ENCODE measurements at regions not wholly inside any gene's neighbourhood (a gene's known extent, or its start where the extent isn't known, plus 50 kb on each side); places are given as distances from the start of the nearest gene placed in this dataset.

GRCh38 chr2:75959724-75960471 lies 249.2 kb upstream of the GCFC2 start:
- intact Hi-C loops (cut with DNase I, micrococcal nuclease), result loop anchor here in 1 of 2 experiments (10.0 kb wide), 1 partner anchor 355 kb away; no protein-coding TSS in a partner anchor
- Mint-ChIP-seq H3K27ac (no peak overlapping the region), H3K4me1 (no peaks in the 10 kb centered on the region), H3K27me3 (no peaks in the 10 kb centered on the region), H3K36me3 (ENCODE audit: low read depth) (no peaks in the 10 kb centered on the region), H3K9me3 (ENCODE audit: low read depth) (no peaks in the 10 kb centered on the region), H3K4me3 (no peak overlapping the region)
- ChIA-PET CTCF (no interaction called here), POLR2A (no interaction called here)
- DNase-seq (no peak), ATAC-seq (no peak)

DNA sequence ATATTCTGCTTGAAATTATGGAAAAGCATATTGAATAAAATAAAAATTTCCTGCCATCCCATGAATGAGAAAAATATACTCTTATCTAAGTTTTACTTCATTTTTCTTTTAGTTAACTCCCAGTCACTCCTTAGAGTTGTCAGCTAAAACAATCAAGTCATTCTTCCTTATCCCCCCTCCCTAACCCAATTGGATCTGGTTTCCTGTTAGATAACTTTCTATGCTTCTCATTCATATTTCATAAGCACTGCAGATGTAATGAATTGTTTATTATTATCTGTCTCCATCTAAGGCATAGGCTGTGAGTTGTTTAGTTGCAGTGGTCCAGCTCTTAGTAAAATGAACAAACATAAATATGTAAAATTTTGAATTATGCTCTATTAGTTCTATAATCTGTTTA lies 244.0 kb upstream of the GCFC2 start:
- no peak for ATAC-seq
- no peaks in the 10 kb centered on the region for H3K9me3 Mint-ChIP-seq (ENCODE audit: low read depth)
- ChIA-PET POLR2A (no interaction called here), CTCF (no interaction called here)
- no peaks in the 10 kb centered on the region for H3K27me3 Mint-ChIP-seq
- DNase-seq, result no peak
- H3K4me3 Mint-ChIP-seq, result no peak overlapping the region
- H3K4me1 Mint-ChIP-seq, result no peaks in the 10 kb centered on the region
- no peaks in the 10 kb centered on the region for H3K36me3 Mint-ChIP-seq (ENCODE audit: low read depth)
- H3K27ac Mint-ChIP-seq, result no peak overlapping the region
- intact Hi-C loops (cut with DNase I, micrococcal nuclease), result no loop called here

DNA sequence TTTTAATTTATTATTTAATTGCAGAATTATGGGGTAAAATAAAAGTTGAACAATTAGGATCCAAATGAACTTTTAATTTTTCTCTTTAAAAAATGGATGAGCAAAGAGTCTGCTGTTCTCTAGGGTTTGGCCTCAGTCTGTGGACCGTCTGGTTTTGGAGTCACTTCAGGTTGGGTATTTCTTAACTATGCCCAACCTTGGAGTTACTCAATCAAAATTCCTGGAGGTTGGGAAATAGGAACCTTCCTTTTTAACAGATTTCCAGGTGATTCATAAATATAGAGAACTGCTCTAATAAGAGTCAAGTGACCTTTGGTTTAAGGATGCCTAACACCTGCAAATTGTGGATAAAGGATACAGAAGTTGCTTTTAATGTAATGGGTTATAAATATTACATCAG lies 241.5 kb upstream of the GCFC2 start:
- POLR2A ChIA-PET, result no interaction called here
- no peak for ATAC-seq
- intact Hi-C loops (cut with DNase I, micrococcal nuclease), result no loop called here

DNA sequence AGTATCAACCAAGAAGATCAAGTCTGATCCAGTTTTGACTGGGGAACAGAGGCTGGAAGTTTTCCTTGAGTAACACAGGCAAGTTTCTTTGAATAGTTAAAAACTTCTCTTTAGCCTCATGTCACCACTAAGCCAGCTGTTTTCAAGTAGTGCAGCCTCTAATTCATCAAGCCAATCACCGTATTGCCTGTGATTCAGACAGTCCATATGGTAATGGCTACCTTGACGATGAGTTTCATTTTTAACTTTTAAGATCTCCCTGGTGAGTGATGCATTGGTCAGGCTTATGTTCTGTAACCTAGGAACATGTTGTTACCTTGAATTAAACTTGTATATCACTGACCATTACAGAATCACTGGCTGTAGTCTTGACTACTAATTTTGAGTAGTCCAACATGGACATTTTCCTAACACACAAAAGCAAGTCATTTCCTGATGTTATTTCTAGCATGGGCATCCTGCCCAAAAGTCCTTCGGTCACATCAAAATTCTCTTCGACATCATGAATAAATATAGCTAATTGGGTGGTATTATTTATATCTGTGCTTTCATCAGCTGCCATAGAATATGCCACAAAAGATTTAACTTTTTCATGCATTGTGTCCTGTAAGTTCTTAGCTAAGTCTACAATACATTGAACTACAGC lies 238.8 kb upstream of the GCFC2 start:
- POLR2A ChIA-PET, result no interaction called here
- H3K27ac Mint-ChIP-seq, result no peak overlapping the region

More for the DNA sequence above, 241.5 kb upstream of the GCFC2 start:
- no peak for DNase-seq
- Mint-ChIP-seq H3K27me3 (no peaks in the 10 kb centered on the region), H3K4me1 (no peaks in the 10 kb centered on the region), H3K27ac (no peak overlapping the region), H3K36me3 (ENCODE audit: low read depth) (no peaks in the 10 kb centered on the region), H3K4me3 (no peak overlapping the region), H3K9me3 (ENCODE audit: low read depth) (no peaks in the 10 kb centered on the region)
- CTCF ChIA-PET, result no interaction called here

DNA sequence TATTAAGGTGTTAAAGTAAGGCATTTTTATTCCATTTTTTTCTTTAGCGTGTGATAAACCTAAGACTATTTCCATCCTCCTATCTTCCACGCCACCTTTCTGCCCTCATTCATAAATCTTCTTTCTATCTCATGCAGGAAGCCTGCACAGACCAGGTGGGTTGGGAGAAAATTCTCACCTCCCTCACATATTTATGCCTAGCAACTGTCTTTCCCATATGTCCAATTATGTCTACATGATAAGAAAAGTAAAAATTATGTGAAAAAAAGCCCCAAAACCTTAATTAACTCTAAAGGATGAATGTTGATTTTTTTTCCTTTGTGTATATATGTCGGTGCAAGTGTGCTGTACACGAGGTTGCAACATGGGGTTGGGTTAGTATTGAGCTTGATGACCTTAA lies 225.6 kb upstream of the GCFC2 start:
- POLR2A ChIA-PET, result no interaction called here

More for the DNA sequence above, 238.8 kb upstream of the GCFC2 start:
- no peaks in the 10 kb centered on the region for H3K9me3 Mint-ChIP-seq (ENCODE audit: low read depth)
- H3K4me1 Mint-ChIP-seq, result no peaks in the 10 kb centered on the region
- H3K36me3 Mint-ChIP-seq (ENCODE audit: low read depth), result no peaks in the 10 kb centered on the region
- ATAC-seq, result no peak
- no peaks in the 10 kb centered on the region for H3K27me3 Mint-ChIP-seq
- intact Hi-C loops (cut with DNase I, micrococcal nuclease), result no loop called here
- H3K4me3 Mint-ChIP-seq, result no peak overlapping the region
- CTCF ChIA-PET, result no interaction called here
- no peak for DNase-seq

DNA sequence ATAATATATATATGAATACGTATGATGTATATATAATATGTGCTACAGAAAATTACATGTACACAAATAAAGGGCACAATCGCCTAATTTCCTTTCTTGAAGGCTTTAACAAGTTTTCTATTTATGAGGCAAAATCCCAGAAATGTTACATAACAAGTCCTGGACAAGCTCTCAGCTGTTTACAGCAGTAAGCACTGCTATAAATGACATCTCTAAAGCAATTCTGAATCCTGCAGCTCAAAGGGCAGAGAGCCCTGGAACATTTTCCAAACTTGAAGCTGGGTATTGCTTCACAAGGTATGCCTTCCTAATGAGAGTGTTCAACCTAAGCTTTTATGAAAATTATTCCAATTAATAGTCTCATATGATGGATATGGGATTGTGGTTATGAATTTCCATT lies 222.3 kb upstream of the GCFC2 start:
- H3K4me3 Mint-ChIP-seq, result no peak overlapping the region
- no peak for ATAC-seq
- CTCF ChIA-PET, result no interaction called here
- H3K27ac Mint-ChIP-seq, result no peak overlapping the region
- POLR2A ChIA-PET, result no interaction called here
- intact Hi-C loops (cut with DNase I, micrococcal nuclease), result no loop called here
- H3K9me3 Mint-ChIP-seq (ENCODE audit: low read depth), result peaks cover 3% of the 10 kb centered on the region
- no peaks in the 10 kb centered on the region for H3K4me1 Mint-ChIP-seq
- H3K36me3 Mint-ChIP-seq (ENCODE audit: low read depth), result no peaks in the 10 kb centered on the region
- H3K27me3 Mint-ChIP-seq, result no peaks in the 10 kb centered on the region
- DNase-seq, result no peak

More for the DNA sequence above, 225.6 kb upstream of the GCFC2 start:
- no peak overlapping the region for H3K4me3 Mint-ChIP-seq
- H3K9me3 Mint-ChIP-seq (ENCODE audit: low read depth), result peaks cover 11% of the 10 kb centered on the region
- DNase-seq, result no peak
- no peak for ATAC-seq
- H3K27ac Mint-ChIP-seq, result no peak overlapping the region
- H3K27me3 Mint-ChIP-seq, result no peaks in the 10 kb centered on the region
- H3K36me3 Mint-ChIP-seq (ENCODE audit: low read depth), result no peaks in the 10 kb centered on the region
- H3K4me1 Mint-ChIP-seq, result no peaks in the 10 kb centered on the region
- intact Hi-C loops (cut with DNase I, micrococcal nuclease), result no loop called here
- CTCF ChIA-PET, result no interaction called here

DNA sequence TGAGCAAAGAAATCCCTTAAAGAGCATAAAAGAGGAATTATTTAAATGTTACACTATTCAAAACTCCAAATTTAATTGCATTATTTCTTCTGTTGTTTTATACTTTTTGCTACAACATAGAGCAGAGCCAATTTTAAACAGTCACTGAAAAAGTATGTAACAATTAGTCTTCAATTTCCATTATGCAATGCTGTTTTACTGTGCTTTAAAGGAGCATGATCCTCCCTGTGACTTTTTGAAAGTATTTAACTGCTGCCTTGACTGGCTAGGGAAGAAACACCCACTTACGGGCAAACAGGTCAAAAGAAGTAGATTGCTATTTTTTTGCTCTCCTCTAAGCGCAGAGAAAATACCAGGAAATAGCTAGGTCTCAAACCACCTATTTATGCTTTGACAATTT lies 217.4 kb upstream of the GCFC2 start:
- no peak overlapping the region for H3K27ac Mint-ChIP-seq
- intact Hi-C loops (cut with DNase I, micrococcal nuclease), result no loop called here
- ATAC-seq (no peak), DNase-seq (no peak)
- H3K9me3 Mint-ChIP-seq (ENCODE audit: low read depth), result no peaks in the 10 kb centered on the region
- ChIA-PET CTCF (no interaction called here), POLR2A (interaction anchor here (0.6 kb wide), 1 partner anchor 131 kb away, joined by 4 read pairs; no protein-coding TSS in a partner anchor)
- H3K27me3 Mint-ChIP-seq, result no peaks in the 10 kb centered on the region
- no peaks in the 10 kb centered on the region for H3K36me3 Mint-ChIP-seq (ENCODE audit: low read depth)
- no peaks in the 10 kb centered on the region for H3K4me1 Mint-ChIP-seq
- H3K4me3 Mint-ChIP-seq, result no peak overlapping the region

DNA sequence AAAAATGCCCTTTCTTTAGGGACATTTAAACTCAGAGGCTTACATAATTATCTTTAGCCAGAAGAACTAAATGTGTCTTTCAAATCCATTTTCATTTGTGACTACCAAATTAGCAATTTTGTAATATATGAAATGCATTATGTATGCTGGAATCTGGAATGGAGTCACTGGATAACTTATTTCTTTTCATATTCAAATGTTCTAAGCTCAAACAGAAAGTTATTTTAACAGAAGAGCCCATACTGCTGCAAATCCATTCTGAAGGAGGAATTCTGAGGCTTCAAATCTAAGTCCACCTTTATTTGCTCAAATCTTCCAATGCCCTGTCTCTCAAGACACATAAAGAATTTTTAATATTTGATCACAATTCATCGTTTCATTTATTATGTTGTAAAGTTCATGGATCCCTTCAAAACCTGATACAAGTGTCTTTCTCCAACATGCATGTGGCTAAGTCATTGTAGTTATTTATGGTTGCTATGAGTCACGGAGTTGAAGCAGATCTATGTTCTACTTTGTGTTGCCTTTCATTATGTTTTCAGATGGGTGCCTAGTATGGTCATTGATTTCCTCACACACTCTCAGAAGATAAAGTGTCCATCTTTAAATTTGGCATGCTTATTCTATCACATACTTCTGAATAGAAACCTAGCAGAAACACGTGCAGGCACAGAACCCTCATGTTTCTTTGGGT lies 214.8 kb upstream of the GCFC2 start:
- no peaks in the 10 kb centered on the region for H3K9me3 Mint-ChIP-seq (ENCODE audit: low read depth)
- H3K4me3 Mint-ChIP-seq, result no peak overlapping the region
- ChIA-PET CTCF (no interaction called here), POLR2A (no interaction called here)
- no peak for ATAC-seq
- H3K27me3 Mint-ChIP-seq, result no peaks in the 10 kb centered on the region
- intact Hi-C loops (cut with DNase I, micrococcal nuclease), result no loop called here
- DNase-seq, result no peak
- no peaks in the 10 kb centered on the region for H3K4me1 Mint-ChIP-seq
- no peak overlapping the region for H3K27ac Mint-ChIP-seq
- H3K36me3 Mint-ChIP-seq (ENCODE audit: low read depth), result no peaks in the 10 kb centered on the region

- ATAC-seq (no peak), DNase-seq (no peak)
- Mint-ChIP-seq H3K36me3 (ENCODE audit: low read depth) (no peaks in the 10 kb centered on the region), H3K4me1 (no peaks in the 10 kb centered on the region), H3K4me3 (no peak overlapping the region), H3K27ac (no peak overlapping the region), H3K9me3 (ENCODE audit: low read depth) (peaks cover 5% of the 10 kb centered on the region), H3K27me3 (no peaks in the 10 kb centered on the region)
- POLR2A ChIA-PET, result no interaction called here
- intact Hi-C loops (cut with DNase I, micrococcal nuclease), result no loop called here
- CTCF ChIA-PET, result no interaction called here
Observed at GRCh38 chr2:75922191-75922590, 211.5 kb upstream of the GCFC2 start.

- ATAC-seq (no peak), DNase-seq (no peak)
- Mint-ChIP-seq H3K27ac (no peak overlapping the region), H3K27me3 (no peaks in the 10 kb centered on the region), H3K4me1 (no peaks in the 10 kb centered on the region), H3K9me3 (ENCODE audit: low read depth) (peaks cover 5% of the 10 kb centered on the region), H3K4me3 (no peak overlapping the region), H3K36me3 (ENCODE audit: low read depth) (no peaks in the 10 kb centered on the region)
- CTCF ChIA-PET, result no interaction called here
- POLR2A ChIA-PET, result no interaction called here
- intact Hi-C loops (cut with DNase I, micrococcal nuclease), result no loop called here
Observed at GRCh38 chr2:75920859-75921551, 210.3 kb upstream of the GCFC2 start.

GRCh38 chr2:75915851-75916634 lies 205.3 kb upstream of the GCFC2 start:
- no peak overlapping the region for H3K27ac Mint-ChIP-seq
- DNase-seq, result no peak
- intact Hi-C loops (cut with DNase I, micrococcal nuclease), result no loop called here
- CTCF ChIA-PET, result no interaction called here
- no peaks in the 10 kb centered on the region for H3K4me1 Mint-ChIP-seq
- H3K27me3 Mint-ChIP-seq, result no peaks in the 10 kb centered on the region
- peaks cover 5% of the 10 kb centered on the region for H3K9me3 Mint-ChIP-seq (ENCODE audit: low read depth)
- ATAC-seq, result no peak
- H3K36me3 Mint-ChIP-seq (ENCODE audit: low read depth), result no peaks in the 10 kb centered on the region
- POLR2A ChIA-PET, result no interaction called here
- no peak overlapping the region for H3K4me3 Mint-ChIP-seq

Measured in activated CD4-positive, alpha-beta T cell treated with anti-CD3 and anti-CD28 coated beads for 36 hours (primary cell).